ENCODE measurements at regions not wholly inside any gene's neighbourhood (a gene's known extent, or its start where the extent isn't known, plus 50 kb on each side); places are given as distances from the start of the nearest gene placed in this dataset.
"Not testable (repeated sequence)": the region's sequence is repeated elsewhere in the genome, so short reads cannot be mapped to it uniquely, and the experiment has no call there.

- no peak for DNase-seq
These were observed 463.5 kb upstream of the NETO1 start for GRCh38 chr18:73331212-73331772.

- DNase-seq = not testable (repeated sequence)
These were observed 462.3 kb upstream of the NETO1 start for GRCh38 chr18:73330106-73330505.

GRCh38 chr18:73324187-73324831 is 456.5 kb upstream of the NETO1 start:
- not testable (repeated sequence) for DNase-seq

- no peak for DNase-seq
These were observed 451.1 kb upstream of the NETO1 start for GRCh38 chr18:73318739-73319479.

GRCh38 chr18:73316513-73316912 is 448.7 kb upstream of the NETO1 start:
- no peak for DNase-seq

- DNase-seq = no peak
These were observed 447.6 kb upstream of the NETO1 start for GRCh38 chr18:73315381-73315780.

GRCh38 chr18:73313476-73313875 is 445.7 kb upstream of the NETO1 start:
- no peak for DNase-seq

GRCh38 chr18:73296686-73297085 is 428.9 kb upstream of the NETO1 start:
- no peak for DNase-seq

GRCh38 chr18:73292156-73292555 is 424.4 kb upstream of the NETO1 start:
- DNase-seq = no peak

GRCh38 chr18:73288813-73289212 is 421.0 kb upstream of the NETO1 start:
- DNase-seq = no peak

GRCh38 chr18:73286584-73286983 is 418.8 kb upstream of the NETO1 start:
- no peak for DNase-seq

- DNase-seq = no peak
These were observed 416.0 kb upstream of the NETO1 start for GRCh38 chr18:73283788-73284187.

- no peak for DNase-seq
These were observed 415.2 kb upstream of the NETO1 start for GRCh38 chr18:73283032-73283431.

GRCh38 chr18:73279498-73279897 is 411.7 kb upstream of the NETO1 start:
- DNase-seq = no peak

GRCh38 chr18:73274812-73275621 is 407.2 kb upstream of the NETO1 start:
- no peak for DNase-seq

- no peak for DNase-seq
These were observed 403.3 kb upstream of the NETO1 start for GRCh38 chr18:73270920-73271634.

GRCh38 chr18:73264562-73264921 is 396.8 kb upstream of the NETO1 start:
- DNase-seq = no peak

GRCh38 chr18:73261923-73262322 is 394.1 kb upstream of the NETO1 start:
- DNase-seq = no peak

- DNase-seq = no peak
These were observed 393.5 kb upstream of the NETO1 start for GRCh38 chr18:73261243-73261642.

- DNase-seq = no peak
These were observed 390.7 kb upstream of the NETO1 start for GRCh38 chr18:73258375-73259087.

- no peak for DNase-seq
These were observed 386.8 kb upstream of the NETO1 start for GRCh38 chr18:73254564-73254963.
